H54 (cell line): ENCODE measurements at regions not wholly inside any gene's neighbourhood (a gene's known extent, or its start where the extent isn't known, plus 50 kb on each side); places are given as distances from the start of the nearest gene placed in this dataset.

ENCODE experiments used
- DNase-seq: peaks from one replicate; pipeline ENCODE4 v3.0.0; 2011; ENCODE audit warnings: low spot score, mixed read lengths; ENCODE audit not compliant: insufficient read length
- FAIRE-seq: peaks from 3 replicates; lab custom pipeline; 2011; peaks lifted over from hg19 to GRCh38; lab: Jason Lieb, UNC
- POLR2A ChIP-seq: IDR thresholded peaks from 2 replicates; pipeline ENCODE4 v1.6.1; 2011; ENCODE audit warnings: low read depth, mild to moderate bottlenecking, low read length

- no peak for TF ChIP-seq POLR2A
- no peak for FAIRE-seq
- DNase-seq, result no peak
These were observed 163.4 kb upstream of the NCAM1 start for GRCh38 chr11:112797648-112798293.

DNA sequence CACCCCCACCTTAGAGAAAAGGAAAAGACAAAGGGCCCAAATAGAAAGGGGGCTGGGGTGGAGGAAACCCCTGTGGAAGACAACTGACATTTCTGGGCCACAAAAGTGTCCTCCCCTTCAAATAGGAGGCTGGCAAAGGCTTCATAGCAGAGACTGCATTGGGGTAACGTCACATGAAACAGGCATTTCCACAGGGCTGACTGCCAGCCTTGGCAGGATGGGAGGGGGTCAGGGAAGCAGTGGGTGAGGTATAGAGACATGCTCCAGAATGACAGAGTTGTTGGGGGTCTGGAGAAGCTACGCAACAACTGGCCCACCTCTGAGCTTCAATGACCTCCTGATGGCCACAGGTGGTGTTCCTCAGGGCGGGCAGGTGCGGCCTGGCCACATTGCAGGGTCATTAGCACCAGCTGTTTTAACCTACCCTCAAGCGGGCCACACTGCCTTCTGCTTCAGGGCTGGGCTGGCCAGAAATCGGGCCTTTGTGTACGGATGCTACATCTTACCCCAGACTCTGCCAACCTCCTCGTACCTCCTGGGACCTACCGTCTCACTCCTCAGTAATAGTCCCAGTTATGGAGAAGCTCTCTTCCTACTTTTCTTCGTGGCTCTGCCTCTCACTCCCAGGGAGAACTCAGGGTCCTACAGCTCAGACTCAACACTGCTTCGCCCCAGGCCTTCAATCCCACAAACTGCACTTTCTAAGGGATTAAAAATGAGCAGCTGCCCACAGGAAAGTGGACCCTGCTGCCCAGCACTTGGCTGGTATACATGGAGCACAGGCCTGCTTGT is 160.0 kb upstream of the NCAM1 start:
- TF ChIP-seq POLR2A, result no peak
- FAIRE-seq (no peak), DNase-seq (no peak)

GRCh38 chr11:112801817-112802088 is 159.5 kb upstream of the NCAM1 start:
- FAIRE-seq (no peak), DNase-seq (no peak)
- TF ChIP-seq POLR2A, result no peak

GRCh38 chr11:112805658-112806057 is 155.6 kb upstream of the NCAM1 start:
- no peak for FAIRE-seq
- no peak for DNase-seq
- TF ChIP-seq POLR2A, result no peak

DNA sequence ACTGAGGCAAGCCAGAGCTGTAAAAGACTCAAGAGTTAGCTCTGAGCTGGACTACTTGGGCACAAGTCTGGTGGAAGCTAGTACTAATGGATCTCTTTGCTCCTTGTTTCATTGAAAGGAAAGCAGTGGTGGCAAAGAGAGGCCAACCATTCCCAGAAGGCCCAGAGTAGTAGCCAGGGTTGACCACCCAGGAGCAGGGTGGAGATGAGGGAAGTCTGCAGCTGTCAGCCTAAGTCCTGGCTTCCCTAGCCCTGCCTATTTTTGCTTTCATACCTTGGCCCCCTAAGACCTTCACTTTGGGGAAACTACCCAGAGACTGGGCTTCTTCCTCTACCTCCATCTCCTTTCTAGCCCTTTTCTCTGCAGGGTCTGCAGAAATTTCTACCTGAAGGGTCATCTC is 155.0 kb upstream of the NCAM1 start:
- no peak for DNase-seq
- no peak for FAIRE-seq
- no peak for TF ChIP-seq POLR2A

DNA sequence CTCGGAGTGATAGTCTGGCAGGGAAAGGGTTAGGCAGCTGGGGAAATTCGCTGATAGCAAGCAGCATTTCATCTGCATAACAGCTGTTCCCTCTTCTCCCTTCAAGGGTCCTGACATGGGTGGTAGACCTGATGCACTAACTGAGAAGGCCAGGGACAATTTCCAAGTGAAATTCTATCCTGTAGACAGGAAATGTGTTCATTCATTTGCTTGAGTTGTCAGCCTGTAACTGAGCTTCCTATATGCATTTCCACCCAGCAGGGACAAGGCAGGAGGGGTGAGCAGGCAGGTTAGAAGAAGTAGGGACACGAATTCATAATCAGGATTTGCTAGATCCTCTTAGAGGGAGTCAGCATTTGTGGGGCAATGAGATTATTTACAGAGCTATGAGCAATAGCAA is 154.3 kb upstream of the NCAM1 start:
- DNase-seq, result no peak
- no peak for FAIRE-seq
- TF ChIP-seq POLR2A, result no peak

GRCh38 chr11:112809429-112809828 is 151.8 kb upstream of the NCAM1 start:
- TF ChIP-seq POLR2A, result no peak
- FAIRE-seq, result no peak

DNA sequence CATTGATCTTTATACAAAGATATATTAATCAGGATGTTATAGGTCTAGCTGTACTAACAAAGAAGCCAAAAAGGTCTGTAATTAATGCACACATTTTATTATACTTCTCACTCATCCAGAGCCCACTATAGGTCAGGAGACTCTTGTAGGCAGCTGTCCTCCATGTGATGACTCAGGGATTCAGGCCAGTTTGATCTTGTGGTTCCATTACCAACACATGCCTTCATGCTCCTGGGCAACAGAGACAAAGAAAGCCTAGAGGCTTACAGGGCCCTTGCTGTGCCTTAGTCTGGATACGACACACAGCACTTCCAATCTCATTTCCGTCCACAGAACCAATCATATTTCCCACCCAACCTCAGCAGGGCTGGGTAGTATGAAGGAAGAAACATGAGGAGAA is 150.3 kb upstream of the NCAM1 start:
- FAIRE-seq, result no peak
- no peak for TF ChIP-seq POLR2A
- DNase-seq, result no peak

More at GRCh38 chr11:112809429-112809828, 151.8 kb upstream of the NCAM1 start:
- DNase-seq, result no peak

DNA sequence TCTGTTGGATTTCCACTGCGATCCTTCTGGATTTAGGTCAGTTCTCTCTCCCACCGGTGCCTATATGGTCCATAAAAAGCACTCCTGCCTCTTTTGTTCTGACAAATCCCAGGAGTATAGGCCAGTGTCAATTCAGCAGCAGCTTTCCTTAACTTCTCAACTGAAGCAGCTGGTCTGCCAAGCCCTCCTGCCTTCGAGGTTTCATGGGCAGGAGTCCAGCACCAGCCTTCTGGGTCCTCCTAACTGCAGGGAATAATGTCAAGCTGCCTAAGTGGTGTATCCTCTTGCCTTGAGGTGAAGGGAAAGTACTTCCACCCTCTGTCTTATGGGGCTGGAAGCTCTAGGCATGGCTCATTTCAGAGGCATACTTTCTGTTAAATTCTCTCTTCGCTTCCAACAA is 149.4 kb upstream of the NCAM1 start:
- no peak for DNase-seq
- no peak for FAIRE-seq
- no peak for TF ChIP-seq POLR2A

DNA sequence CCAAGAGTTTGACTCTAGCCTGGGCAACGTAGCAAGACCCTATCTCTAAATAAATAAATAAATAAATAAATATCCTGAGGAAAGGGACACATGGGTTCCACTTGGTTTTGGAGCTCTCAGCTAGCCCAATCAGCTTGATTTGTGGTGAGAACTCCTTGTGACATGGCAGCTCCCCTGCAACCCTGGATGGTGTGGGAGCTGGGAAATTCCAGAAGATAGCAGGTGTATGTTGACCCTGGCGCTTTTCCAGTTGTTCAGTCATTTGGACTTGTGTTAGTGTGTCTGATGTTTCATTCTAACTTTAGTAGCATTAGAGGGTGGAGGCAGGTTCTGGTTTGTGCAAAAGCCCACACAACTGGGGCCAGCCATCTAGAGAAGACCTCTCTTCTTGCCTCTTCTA is 148.5 kb upstream of the NCAM1 start:
- DNase-seq (no peak), FAIRE-seq (no peak)
- TF ChIP-seq POLR2A, result no peak

DNA sequence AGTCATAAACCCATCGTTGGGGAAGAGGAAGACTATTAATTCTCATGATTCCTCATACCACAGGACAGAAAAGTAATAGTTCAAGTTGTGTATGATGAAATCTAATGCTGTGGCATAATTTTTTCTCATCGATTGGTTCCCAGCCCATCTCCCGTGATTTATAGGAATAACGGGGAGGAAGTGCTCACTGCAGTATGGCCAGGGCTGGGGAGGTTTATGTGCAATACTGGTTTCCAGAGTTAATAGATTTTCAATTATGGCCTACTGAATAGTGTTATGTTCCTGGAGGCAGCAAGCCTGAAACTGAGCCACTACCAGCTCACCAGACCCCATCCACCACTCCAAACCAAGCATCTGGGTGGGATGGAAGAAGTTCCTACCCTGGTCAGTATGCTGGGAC is 147.1 kb upstream of the NCAM1 start:
- FAIRE-seq (no peak), DNase-seq (no peak)
- TF ChIP-seq POLR2A, result no peak

- DNase-seq (no peak), FAIRE-seq (no peak)
- no peak for TF ChIP-seq POLR2A
These were observed 143.8 kb upstream of the NCAM1 start for GRCh38 chr11:112817376-112817775.

DNA sequence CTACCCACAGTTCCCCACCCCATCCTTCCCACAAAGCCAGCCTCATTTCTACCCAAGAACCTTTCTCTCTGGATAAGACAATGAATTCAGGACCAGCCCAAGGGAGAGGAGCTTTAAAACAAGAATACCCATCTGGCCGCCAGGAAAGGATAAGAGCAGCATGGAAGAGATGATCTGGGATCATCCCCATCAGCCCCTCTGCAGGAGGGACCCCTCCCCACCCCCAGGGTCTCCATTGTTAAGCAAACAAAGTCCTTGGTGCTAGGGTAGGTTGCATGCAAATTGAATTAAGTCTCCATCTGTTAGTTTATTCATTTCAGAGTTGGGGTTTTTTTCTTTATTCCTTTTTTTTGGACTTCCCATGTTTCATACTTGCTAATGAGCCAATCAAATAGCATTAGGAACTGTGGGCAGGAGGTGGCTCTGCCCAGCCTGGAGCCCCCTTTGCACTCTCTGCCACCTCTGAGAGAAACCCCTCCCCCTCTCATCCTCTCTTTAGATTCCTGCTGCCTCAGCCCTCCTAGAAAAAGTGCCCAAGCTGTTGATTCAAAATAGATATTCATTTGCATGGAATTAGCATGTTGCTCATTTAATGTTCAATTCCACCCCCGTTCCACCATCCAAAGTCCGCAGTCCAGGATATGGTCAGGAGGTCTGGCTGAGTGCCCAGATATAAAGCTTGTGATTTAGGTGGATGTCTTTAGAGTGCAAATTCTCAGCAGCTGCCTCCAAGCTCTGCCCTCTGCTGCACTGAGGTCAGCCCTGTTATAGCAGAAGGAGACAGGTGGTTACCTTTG is 138.5 kb upstream of the NCAM1 start:
- DNase-seq, result no peak
- no peak for FAIRE-seq
- TF ChIP-seq POLR2A, result no peak

DNA sequence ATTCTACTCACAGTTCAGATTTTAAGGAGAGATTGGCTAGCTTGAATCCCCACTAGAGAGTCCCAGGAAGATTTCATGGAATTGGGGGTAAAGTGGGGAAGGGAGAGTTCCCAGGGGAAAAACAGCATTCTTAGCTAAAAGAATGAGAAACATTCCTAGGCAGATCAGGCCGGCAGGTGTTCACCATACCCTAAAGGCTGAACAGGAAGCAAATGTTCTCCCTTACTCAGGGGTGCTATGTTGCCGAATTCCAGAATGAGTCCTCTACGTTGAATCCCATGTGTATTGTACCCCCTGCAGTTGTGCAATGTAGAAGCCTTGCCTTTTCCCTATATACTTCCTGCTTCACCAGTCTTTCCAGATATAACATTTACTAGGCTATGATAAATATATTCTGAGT is 135.2 kb upstream of the NCAM1 start:
- DNase-seq (no peak), FAIRE-seq (no peak)
- no peak for TF ChIP-seq POLR2A
